NCI-H446 (cell line): ENCODE measurements at regions not wholly inside any gene's neighbourhood (a gene's known extent, or its start where the extent isn't known, plus 50 kb on each side); places are given as distances from the start of the nearest gene placed in this dataset.

Experiments used
- DNase-seq, 2 experiments: peaks; one replicate each; lab custom pipeline; 2025; lab: John Stamatoyannopoulos, UW

DNA sequence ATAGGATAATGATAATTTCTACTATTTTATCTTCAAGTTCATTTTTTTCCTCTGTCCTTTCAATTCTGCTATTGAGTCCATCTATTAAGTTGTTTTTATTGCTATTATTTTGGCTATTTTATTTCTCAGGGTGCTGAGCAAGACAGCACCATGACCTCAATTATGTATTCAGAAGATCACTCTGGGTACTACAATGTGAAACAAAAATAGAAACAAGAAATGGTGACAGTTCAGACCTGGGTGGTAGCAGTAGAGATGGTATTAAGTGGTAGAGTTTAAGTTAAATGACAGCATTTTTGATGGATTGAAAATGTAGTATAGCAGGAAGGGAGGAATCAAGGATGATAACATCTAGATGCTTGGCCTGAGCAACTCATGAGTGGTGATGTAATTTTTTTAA lies 655.3 kb upstream of the PLXNA2 start:
- no peak for DNase-seq

DNA sequence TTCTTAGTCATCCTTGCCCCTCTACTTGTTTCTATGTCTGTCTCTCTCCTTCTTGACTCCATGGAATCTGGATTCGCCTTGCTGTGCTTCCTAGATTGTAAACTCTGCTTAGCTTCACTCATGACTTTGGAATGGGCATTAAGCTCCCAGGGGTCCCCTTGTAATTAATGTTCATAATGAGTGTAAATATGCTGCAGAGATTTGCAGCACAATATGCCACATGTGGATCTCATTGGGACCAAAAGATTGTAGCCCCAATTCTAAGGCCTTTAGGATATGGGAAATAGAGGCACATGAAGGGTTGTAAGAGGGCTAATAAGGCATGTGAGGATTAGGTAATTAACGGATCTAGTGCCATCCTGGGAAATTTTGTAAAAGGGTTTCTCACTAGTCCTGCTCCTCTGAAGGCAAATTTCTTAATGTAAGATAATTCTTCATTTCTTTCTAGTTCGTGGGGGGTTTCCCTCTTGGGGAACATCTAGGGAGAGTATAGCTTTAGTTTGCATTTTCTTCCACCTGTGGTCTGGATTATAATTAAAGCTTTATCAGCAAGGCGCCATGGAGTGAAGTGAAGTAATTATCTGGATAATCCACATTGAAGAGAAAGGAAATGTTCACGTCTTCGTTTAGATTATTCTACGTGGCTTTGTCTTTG lies 659.2 kb upstream of the PLXNA2 start:
- no peak for DNase-seq

DNA sequence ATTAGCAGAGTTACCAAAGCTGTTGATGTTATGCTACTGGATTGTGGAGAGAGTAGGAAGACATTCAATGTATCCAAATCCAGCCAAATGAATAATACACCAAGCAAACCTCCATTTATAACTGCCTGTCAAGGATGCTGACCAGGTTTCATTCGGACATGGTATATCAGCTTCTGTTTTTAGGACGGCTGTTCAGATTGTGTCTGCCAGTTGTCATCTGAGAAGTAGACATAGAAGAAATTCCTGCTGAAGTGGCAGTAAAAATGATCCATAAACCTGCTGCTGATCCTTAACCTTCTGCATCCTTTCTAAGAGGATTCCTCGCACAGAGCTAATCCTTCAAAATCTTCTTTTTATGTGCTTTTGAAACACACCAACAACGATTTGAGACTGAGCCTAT lies 663.6 kb upstream of the PLXNA2 start:
- no peak for DNase-seq

DNA sequence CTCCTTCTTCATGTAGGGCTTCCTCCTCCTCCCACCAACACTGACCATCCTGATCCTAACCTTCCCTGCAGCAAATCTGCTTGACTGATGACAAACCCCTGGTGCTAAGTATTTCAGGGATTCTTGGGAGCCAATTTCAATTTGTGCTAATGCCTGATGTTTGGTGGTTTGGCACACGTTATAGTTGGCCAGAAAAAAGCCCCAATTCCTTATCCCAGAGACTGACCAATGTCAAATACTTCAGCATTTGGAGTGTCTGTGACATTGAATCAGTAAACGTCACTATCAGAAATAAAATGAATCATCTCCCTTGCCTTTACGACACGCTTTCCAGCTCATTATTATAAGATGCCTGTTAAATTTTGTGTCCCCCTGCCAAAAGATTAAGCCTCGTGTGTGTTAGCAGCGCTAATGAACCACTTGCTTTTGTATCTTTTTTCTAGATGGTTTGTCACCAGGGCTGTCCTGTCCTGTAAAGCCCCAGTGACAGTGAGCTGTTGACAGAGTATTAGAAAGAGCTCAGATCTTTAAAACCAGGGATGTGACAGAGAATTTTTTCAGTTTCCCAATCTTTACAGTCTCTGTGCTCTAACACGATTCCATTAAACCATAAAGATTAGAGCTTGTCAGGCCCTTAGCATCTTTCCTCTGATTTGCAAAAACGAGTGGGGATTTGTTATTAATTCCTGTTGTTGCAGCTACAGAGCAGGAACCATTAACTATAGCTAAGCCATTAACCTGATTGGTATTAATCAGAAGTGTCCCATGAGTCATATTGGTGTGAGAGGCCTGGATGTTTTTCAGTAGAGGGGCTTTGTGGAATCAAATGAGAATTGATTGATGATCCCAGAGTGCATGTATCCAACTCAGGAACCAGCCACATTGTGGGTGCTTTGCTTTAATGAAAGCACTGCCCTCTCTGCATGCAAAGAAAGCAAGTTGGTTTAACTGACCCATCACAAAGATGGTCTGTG lies 665.1 kb upstream of the PLXNA2 start:
- no peak for DNase-seq

DNA sequence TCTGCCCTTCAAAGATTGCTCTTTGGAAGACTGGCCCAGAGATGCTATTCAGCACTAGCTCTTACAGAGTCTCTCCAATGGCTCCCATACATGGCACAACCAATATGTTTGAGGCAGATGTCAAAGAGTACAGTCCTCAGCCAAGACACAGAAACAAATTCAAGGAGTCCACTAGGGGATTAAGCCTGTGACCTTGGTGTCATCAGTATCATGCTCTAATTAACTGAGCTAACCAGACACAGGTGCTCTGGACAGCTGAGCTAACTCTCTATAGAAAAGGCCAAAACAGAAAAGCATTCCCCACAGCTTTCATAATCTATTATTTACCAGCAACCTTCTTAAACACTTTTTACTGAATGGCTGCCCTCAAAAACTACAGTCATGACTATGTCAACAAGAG lies 666.0 kb upstream of the PLXNA2 start:
- DNase-seq = no peak

DNA sequence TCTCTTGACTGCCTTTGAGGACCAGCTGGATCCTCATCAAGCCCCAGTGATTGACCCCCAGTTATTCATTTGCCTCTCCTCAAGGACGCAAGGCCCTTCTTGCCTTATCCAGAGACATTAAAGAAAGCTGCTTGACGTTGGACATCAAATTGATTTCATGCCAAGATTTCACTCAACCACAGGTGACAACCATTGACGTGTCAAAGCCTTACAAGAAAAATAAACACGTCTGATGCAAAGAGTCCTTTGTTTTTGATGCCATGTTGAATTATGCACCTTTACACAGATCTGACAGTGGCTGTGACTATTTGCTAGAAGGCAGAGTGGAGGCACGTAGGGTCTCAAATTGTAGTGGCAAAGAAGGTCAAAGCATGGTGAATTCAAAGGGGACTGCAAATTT lies 666.2 kb upstream of the CAMK1G start:
- DNase-seq = no peak

DNA sequence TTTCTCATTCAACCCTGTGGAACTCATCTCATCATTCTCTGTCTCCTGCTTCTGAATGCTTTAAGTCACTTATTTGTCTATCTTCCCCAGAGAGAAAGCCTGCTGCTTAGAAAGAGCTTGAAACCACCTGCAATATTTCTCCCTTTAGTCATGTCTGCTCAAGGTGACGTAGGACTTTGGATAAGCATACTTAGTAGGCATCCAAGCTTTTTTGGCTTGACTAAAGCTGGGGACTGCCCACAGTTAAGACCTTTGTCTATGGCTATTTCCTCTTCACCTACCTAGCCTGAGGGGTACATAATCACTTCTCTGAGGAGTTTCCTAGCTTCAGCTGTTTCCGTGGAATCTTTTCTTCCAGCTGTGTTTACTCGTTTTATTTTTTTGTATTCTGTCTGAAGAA lies 665.8 kb upstream of the CAMK1G start:
- no peak for DNase-seq

DNA sequence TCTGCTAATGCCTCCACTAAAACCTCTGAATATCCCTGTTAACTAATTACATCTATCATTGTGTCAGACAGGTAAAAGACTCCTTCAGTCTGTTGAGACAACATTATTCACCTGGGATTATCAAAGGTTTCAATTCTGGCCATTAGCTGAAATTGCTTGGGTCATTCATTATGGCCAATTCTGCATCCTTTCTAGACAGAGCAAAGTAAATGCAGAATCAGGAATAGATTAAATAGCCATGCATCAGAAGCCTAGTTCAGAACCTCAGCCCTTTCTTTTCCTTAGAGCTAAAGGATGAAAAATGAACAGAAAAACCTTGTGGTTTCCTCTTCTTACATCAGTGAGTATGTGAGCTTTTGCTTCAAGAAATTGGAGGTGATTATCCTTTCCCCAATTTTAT lies 665.4 kb upstream of the CAMK1G start:
- no peak for DNase-seq

DNA sequence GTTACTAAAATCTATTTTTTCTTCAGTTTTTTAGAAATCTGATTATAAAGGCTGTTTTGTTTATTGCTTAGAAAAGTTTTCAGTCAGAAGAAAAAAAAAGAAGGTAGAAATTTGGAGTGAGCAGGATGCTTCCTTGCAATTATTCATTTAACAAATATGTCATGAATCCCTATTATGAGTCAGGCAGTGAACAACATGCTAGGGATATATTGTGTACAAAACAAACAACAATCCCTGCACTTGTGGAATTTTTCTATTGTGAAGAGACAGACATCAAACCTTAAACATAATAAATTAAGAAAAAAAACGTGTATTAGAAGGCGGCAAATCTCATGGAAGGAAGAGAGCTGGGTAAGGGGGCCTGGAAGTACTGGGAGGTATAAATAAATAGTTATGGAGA lies 664.1 kb upstream of the CAMK1G start:
- no peak for DNase-seq

DNA sequence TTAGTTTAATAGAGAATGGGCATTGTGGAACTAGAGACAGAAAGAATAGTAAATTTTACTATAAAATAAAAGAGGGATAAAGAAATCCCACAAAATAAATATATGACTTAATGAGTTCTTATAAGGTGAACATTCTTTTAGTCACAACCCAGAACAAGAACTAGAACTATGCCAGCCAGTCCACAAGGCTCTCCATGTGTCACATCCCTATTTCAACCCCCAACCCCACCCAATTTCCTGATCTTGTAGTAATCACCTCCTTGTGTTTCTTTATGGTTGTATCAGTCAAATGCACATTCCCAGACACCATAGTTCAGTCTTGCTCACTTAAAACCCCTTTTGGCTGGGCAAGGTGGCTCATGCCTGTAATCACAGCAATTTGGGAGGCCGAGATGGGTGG lies 662.3 kb upstream of the CAMK1G start:
- DNase-seq = no peak

DNA sequence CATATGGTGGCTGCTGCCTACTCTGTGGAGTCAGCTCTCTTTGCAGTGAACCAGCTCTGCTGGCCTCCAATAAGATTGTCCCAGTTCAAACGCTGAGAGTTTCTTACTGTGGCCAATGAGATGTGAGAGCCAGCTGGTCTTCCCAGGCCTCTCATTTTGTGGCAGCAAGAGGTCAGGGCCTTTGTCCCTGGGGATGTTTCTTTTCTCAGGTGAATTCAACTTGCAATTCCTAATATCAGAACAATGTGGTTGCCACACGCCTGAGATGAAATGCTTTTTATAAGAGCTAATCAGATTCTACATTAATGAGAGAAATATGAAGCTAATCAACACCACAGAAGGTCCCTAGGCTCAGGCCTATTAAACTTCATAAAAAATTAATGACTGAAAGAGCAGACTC lies 660.1 kb upstream of the CAMK1G start:
- no peak for DNase-seq

DNA sequence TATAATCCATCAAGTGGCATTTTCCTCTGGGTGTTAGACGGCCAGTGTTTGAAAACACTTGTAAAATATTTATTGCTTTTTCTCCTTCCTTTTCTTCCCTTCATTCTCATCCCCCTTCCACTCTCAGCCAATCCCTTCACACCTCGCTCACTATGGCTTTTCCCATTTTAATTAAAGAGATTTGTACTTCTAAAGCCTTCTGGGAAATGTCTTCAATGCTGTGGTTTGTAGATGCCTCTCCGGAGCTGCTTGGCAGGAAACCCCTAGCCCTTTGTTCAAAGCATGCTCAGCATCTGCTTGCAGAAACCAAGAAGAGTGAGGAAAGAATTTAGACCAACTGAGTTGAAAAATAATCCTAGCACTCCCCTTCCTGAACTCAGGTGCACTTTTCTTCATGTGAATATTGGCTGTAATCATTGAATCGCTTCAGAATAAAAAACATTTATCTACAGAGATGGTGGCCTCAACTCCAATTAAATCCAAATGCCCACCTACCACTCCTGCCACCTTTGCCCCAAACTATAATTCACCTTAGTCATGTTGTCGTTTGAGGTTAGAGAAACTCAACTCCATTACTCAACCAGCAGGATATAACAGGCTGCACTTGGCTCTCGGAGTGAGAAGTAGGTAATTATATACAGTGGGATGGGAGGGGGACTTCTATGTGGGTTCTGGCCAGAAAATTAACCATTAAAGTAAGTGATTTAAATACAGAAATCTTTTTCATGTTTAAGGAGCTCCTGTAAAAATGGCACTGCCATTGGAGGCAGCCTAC lies 659.4 kb upstream of the CAMK1G start:
- peak in 1 of 2 experiments; percentile 44 for DNase-seq

DNA sequence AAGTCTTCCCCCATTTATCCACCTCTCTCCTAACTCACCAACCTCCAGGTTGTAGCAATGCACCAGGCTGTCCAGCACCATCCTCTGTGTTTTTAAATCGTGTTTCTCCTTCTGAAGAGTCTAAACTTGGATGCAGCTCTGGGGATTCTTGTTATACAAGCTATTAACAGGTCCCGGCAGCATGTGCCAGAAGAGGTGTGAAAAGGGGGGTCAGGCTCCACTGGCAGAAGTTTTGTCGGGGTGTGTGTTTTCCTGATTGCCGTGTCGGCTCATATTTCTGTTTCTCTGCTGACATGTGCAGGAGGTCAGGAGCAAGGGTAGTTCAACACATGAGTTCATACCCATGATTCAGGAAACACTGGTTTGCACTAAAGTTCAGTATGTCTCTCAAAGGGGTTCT lies 658.6 kb upstream of the CAMK1G start:
- no peak for DNase-seq

DNA sequence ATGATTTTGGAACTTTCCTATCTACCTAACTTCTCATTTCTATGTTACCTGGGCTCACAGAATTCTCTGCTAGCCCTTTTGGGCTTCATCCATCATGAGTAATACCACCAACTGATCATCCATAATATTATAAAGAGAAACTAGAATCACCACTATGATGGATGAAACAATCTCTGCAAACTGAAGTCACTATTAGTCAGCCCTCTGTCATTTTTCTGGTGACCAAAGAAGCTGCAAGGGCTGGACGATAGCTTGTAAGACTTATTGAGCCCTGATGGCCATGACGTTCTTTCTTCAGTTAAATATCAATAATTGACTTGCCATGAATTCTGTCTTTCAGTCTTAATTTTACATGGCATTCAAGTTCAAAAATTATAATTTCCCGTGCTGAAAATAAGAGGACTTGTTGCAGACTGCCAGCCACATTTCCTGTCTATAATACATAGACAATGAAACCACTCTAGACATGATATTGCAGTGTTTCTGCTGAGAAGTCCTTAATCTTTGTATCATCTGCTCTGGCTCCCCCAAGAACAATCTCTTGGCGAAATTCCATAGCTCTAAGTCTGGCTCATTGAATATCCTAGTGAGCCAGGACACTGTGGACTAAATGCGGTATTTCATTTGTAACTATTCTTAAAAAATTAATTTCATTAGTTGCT lies 655.0 kb upstream of the CAMK1G start:
- DNase-seq = peak in 1 of 2 experiments; percentile 44

DNA sequence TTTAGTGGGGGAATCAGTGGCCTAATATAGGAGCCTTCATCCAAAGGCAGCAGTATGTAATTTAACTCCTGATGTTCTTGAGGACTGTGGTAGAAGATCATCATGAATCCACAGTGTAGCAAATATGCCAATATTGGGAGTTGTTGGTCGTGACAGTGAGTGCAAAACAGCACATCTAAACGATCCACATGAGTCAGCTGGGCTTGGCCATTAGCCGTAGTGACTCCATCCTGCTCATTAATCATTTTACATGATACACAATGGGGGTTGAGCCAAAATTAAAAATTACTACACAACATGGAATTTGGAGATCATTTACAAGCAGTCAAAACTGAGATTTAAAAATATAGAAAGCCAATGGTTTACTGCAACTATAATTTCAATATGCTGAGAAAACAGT lies 653.9 kb upstream of the CAMK1G start:
- DNase-seq = peak in 1 of 2 experiments; percentile 67

DNA sequence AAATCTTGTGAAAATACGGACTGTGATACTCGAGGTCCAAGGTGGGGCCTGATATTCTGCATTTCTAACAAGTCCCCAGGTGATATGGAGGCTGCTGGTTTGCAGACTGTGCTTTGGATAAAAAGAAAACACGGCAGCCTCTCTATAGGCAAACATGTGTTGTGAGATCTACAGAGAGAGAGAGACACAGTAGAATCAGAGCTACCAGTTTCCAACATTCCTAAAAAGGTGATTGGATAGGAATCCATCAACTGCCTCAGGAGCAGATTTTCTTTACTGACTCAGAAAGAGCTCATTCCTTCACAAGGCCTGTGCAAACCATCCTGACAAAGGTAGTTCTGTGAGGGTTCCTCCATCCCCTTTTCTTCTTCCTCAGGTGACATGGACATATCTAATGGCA lies 651.6 kb upstream of the CAMK1G start:
- DNase-seq = no peak

DNA sequence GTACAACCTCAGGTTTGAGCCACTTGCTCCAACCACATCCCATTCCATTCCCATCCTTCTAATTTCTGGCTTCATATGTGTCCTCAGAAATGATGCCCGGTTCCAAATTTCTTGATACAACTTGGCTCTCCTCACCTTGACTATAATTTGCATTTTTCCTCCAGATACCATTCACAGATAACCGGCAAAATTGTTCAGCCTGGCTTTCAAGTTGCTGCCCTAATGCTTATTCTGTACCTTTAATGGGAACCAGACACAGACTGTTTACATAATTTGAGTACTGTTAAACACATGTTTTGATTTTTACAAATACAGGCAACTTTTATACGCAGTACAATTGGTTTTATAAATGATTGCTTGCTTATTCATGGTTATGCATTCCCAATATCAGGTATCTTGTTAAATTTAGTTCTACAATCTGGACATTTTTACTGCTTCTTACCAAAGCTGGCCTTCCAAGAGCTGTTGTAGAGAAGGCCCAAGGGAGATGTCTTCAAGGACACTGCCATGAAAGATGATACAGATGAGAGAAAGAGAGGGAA lies 649.5 kb upstream of the CAMK1G start:
- DNase-seq = no peak

DNA sequence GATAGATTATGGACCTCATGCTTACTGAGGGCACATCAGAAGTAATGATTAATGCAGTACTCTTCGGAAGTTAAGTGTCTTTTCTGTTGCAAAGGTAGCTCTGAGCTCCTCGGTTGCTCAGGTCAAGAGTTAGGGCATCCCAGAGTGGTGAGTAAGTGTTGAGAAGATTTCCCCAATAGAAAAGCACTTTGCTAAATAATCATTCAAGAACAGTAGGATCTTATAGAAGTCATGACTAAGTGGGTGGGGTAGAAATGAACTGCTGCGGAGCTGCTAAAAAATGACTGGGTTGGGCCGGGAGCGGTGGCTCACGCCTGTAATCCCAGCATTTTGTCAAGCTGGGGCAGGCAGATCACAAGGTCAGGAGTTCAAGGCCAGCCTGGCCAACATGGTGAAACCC lies 648.6 kb upstream of the CAMK1G start:
- no peak for DNase-seq

DNA sequence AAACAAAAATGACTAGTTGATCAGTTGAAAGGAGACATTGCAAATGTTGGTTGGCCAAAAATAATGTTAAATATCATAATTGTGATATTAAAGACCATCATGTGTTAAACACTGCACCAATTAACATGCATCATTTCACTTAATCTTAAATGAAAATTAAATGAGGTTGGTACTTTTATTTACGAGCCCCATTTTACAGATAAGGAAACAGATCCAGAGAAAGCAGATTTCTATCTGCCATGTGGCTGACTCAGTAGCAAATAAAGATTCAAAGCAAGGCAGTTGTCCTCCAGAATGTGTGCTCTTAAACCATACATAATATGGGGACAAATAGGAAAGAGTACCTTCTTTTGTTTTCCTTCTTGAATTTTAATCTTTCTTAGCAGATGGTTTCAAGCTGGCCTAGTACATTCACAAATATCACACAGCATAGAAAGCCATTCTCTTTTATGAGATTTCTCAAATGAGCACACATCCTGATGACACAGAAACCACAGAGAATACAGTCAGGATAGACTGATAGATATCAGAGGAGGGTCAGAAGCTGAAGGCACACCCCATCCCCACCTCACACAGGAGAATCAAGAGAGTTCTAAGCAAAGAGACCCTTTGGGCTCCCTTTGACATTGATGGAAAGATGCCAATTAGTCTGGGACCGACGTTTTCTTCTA lies 647.9 kb upstream of the CAMK1G start:
- no peak for DNase-seq

DNA sequence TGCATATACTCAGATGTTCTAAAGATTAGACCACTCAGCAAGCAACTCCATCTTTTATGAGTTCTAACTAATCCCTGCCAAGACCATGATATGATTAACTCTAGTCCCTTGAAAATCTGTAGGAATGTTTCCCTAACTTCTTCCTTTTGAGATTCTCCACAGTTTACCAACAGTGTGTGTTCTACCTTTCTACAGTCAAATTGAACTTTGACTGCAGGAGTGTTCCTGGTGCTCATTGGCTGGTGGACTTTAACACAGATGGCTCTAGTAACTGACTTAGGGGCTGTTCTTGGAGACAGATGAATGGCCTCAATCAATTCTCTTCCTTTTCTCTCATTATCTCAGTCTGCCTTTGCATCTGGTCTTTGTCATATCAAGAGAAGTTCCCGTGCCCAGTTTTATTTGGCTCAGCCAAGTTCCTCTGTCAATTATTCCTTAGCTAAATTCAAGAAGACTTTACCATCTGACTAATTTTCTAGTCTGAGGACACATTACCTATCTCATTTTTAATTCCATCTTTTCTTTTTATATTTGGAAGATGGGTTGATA lies 643.9 kb upstream of the CAMK1G start:
- DNase-seq = peak; percentile 44 to 79
